NCI-H187 (cell line): ENCODE measurements at regions not wholly inside any gene's neighbourhood (a gene's known extent, or its start where the extent isn't known, plus 50 kb on each side); places are given as distances from the start of the nearest gene placed in this dataset.

Source experiments
- DNase-seq, 2 experiments: peaks; one replicate each; lab custom pipeline; 2025; lab: John Stamatoyannopoulos, UW

- DNase-seq, result no peak
Measured at GRCh38 chr5:9922719-9923118, 292.6 kb upstream of the TAS2R1 start.

GRCh38 chr5:9920697-9921096, 290.5 kb upstream of the TAS2R1 start:
- no peak for DNase-seq

GRCh38 chr5:9919306-9920030, 289.3 kb upstream of the TAS2R1 start:
- no peak for DNase-seq

- no peak for DNase-seq
Measured at GRCh38 chr5:9905661-9906060, 275.5 kb upstream of the TAS2R1 start.

- peak; percentile 79 to 82 for DNase-seq
Measured at GRCh38 chr5:9903801-9904200, 273.6 kb upstream of the TAS2R1 start.

- peak in 1 of 2 experiments; percentile 11 for DNase-seq
Measured at GRCh38 chr5:9898319-9898718, 268.2 kb upstream of the TAS2R1 start.

DNA sequence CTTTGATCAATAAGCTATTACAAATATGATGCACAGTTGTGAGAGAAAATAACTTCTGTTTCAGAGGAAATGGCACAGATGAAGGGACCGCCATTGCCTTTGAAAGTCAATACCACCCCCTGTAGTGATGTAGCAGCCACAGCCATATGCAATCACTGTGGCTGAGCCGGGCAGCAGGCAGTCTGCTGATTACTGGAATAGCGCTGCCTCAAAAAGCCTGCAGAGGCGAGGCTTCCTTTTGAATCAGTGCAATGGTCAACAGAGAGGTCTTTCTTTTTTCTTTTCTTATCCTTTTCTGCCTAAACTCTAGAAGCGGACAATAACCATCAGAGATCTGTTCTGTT, 265.1 kb upstream of the TAS2R1 start:
- no peak for DNase-seq

DNA sequence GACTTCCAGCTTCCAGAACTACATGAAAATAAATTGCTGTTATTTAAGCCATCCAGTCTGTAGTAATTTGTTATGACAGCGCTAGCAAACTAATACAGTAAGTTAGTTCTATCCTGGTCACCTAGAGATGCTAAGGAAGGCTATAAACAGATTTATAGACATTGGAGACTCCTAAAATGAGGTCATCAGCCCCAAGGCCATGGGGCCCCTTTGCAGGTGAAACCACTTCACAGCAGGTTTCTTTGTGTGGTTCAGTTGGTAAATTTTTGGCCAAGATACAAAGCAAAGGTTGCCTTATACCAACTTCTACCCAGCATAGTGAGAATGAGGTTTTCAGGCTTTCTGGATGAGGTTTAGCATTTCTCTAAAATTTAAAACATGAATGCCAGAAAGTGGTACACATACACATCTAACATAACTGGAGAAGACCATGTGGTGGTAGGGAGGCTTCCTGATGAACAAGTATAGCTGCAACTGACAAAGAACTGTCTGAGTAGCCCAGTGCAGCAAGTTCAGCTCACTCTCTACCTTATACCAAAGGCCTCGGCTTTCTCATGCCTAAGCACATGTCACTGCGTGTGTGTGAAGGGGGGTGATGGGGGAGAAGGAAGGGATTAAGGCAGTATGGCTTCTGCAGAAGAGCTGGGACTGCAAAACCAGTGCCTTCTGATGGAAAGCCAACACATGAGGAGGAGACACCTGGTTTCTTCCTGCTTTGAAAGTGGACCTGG, 264.6 kb upstream of the TAS2R1 start:
- DNase-seq, result no peak

GRCh38 chr5:9892696-9893095, 262.5 kb upstream of the TAS2R1 start:
- no peak for DNase-seq

GRCh38 chr5:9889511-9889910, 259.4 kb upstream of the TAS2R1 start:
- DNase-seq, result no peak

- no peak for DNase-seq
Measured at GRCh38 chr5:9888501-9888901, 258.4 kb upstream of the TAS2R1 start.

- no peak for DNase-seq
Measured at GRCh38 chr5:9885164-9885563, 255.0 kb upstream of the TAS2R1 start.

- DNase-seq, result no peak
Measured at GRCh38 chr5:9878206-9878605, 248.1 kb upstream of the TAS2R1 start.

GRCh38 chr5:9877488-9877887, 247.3 kb upstream of the TAS2R1 start:
- no peak for DNase-seq

- no peak for DNase-seq
Measured at GRCh38 chr5:9876451-9876850, 246.3 kb upstream of the TAS2R1 start.

- no peak for DNase-seq
Measured at GRCh38 chr5:9869616-9870288, 239.6 kb upstream of the TAS2R1 start.

DNA sequence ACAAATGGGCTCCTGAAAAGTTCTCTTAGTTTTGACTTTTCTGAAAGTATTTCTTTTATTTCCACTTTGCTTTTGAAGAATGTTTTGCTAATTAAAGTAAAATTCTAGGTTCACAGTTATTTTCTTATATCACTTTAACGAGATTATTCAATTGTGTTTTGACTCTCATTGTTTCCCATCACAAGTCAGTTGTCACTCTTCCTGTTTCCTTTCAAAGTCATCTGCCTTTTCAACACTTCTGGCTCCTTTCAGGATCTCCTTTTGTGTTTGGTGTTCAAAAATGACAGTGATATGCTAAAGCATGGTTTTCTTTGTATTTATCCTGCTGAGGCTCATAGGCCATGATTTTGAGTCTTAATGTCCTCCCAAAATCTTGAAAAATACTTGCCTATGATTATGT, 235.4 kb upstream of the TAS2R1 start:
- DNase-seq, result no peak

GRCh38 chr5:9864791-9865190, 234.6 kb upstream of the TAS2R1 start:
- DNase-seq, result no peak

GRCh38 chr5:9863486-9863885, 233.3 kb upstream of the TAS2R1 start:
- DNase-seq, result no peak

DNA sequence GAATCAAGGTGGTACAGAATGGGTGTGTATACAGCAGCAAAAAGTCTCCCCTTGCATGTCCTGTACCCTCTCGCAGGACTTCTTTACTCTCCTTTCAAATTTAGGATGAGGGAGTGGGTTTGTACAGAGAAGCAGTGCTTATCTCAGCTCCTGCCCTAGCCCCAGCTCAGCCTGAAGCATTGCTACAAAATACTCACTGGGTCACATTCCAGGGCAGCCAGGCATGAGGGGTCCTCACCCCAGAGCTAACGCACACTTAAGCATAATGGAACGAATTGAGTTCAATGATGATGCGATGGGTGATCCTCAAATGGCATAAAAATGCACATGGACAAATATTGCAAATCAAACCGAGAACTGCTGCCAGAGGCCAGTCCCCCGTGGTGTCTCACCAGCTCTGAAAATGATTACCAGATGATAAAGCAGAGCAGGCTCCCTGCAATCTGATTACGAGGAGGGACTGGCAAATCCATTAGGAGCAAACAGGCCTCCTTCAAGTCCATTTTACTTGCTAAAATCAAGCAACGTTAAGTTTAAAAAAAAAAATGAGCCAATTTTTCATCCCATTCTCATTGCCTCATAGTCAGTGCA, 231.6 kb upstream of the TAS2R1 start:
- no peak for DNase-seq

GRCh38 chr5:9859808-9860207, 229.7 kb upstream of the TAS2R1 start:
- DNase-seq, result no peak

- DNase-seq, result no peak
Measured at GRCh38 chr5:9858043-9858442, 227.9 kb upstream of the TAS2R1 start.

DNA sequence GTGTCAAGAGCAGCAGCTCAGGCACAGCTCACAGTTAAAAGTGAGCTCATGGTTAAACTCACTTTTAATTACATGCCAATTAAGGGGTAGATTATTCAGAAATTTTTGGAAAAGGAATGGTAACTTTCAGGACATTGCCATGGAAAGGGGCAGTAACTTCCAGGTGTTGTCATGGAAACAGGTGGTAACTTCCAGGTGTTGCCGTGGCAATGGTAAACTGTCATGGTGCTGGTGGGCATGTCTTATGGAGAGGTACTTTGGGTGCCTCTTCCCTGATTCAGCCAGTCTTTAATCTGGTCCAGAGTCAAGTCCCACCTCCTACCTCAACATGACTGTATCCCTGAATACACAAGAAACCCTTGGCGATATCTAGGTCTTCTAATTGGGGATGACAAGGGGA, 223.2 kb upstream of the TAS2R1 start:
- DNase-seq, result no peak
